ENCODE measurements at regions not wholly inside any gene's neighbourhood (a gene's known extent, or its start where the extent isn't known, plus 50 kb on each side); places are given as distances from the start of the nearest gene placed in this dataset.

GRCh38 chr5:173557123-173557903 is 59.1 kb downstream of the BOD1 start:
- no peak for DNase-seq

- no peak for DNase-seq
Measured at GRCh38 chr5:173556142-173557028, 60.1 kb downstream of the BOD1 start.

- DNase-seq, result no peak
Measured at GRCh38 chr5:173554989-173555705, 61.3 kb downstream of the BOD1 start.

GRCh38 chr5:173554038-173554955 is 62.2 kb downstream of the BOD1 start:
- DNase-seq, result no peak

- no peak for DNase-seq
Measured at GRCh38 chr5:173550641-173551040, 65.8 kb downstream of the BOD1 start.

GRCh38 chr5:173549644-173550043 is 66.8 kb downstream of the BOD1 start:
- no peak for DNase-seq

GRCh38 chr5:173547579-173547978 is 68.9 kb downstream of the BOD1 start:
- DNase-seq, result no peak

GRCh38 chr5:173542964-173543363 is 73.5 kb downstream of the BOD1 start:
- DNase-seq, result no peak

GRCh38 chr5:173542159-173542558 is 74.3 kb downstream of the BOD1 start:
- DNase-seq, result no peak

- DNase-seq, result no peak
Measured at GRCh38 chr5:173538654-173539053, 77.8 kb downstream of the BOD1 start.

GRCh38 chr5:173538018-173538417 is 78.4 kb downstream of the BOD1 start:
- DNase-seq, result no peak

GRCh38 chr5:173537228-173537627 is 79.2 kb downstream of the BOD1 start:
- DNase-seq, result no peak

GRCh38 chr5:173535976-173536639 is 80.3 kb downstream of the BOD1 start:
- DNase-seq, result no peak

- DNase-seq, result no peak
Measured at GRCh38 chr5:173535166-173535975, 81.1 kb downstream of the BOD1 start.

- no peak for DNase-seq
Measured at GRCh38 chr5:173534664-173535063, 81.8 kb downstream of the BOD1 start.

- no peak for DNase-seq
Measured at GRCh38 chr5:173534031-173534430, 82.4 kb downstream of the BOD1 start.

- no peak for DNase-seq
Measured at GRCh38 chr5:173532689-173533250, 83.7 kb downstream of the BOD1 start.

- no peak for DNase-seq
Measured at GRCh38 chr5:173531863-173532262, 84.6 kb downstream of the BOD1 start.

GRCh38 chr5:173530547-173530946 is 85.9 kb downstream of the BOD1 start:
- no peak for DNase-seq

GRCh38 chr5:173529861-173530260 is 86.6 kb downstream of the BOD1 start:
- no peak for DNase-seq

All from NCI-H226 (cell line).